ENCODE measurements at regions not wholly inside any gene's neighbourhood (a gene's known extent, or its start where the extent isn't known, plus 50 kb on each side); places are given as distances from the start of the nearest gene placed in this dataset.
"Not testable (repeated sequence)": the region's sequence is repeated elsewhere in the genome, so short reads cannot be mapped to it uniquely, and the experiment has no call there.

DNA sequence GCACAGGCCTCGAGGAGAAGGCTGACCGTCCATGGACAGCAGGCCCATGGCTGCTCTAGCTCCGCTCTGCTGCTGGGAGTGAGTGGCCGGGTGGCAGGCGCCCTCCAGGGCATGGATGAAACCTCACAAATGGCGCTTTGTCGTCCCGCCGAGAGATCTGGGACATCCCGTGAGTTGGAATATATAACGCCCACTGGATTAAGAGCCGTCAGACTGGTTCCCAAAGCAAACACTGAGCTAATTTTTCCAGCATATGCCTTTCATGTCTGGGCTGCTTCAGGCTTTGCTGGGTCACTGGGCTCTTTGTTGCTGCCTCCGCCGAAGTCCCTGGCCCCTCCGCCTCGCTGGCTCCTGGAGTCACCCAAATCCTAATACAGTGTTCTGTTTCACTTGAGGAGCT is 266.3 kb downstream of the FOXL1 start:
- DNase-seq: no peak

DNA sequence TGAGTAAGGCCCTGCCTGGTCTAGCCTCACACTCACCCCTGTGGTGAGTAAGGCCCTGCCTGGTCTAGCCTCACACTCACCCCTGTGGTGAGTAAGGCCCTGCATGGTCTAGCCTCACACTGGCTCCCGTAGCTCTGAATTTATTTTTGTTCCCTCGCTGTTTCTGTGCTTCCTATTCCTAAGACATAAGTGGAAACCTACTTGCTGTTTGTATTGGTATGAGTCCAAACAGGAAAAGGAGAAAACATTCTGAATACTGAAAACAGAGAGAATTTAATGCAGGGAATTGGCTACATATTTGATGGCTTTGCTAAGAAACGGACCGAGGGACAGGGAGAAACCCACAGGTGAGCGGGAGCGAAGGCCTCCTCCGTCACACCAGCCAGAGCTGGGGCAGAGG is 267.8 kb downstream of the FOXL1 start:
- DNase-seq: no peak

DNA sequence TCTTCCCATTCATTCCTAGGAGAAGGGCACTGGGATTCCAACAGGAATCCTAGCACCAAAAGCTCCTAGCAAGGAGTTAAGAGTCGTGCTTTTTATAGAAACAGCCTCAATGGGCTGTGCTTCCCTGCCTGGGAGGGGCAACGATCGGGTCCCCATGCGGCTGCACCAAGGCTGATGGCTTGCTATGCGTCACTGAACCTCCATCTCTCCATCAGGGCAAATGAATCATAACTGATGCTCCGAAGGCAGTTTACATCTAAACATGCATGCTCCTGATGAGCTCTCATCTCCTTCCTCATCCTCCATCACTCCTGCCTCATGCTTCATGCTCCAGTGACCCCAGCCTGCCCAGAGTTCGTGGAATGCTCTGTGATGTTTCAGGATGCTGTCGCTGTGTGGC is 270.5 kb downstream of the FOXL1 start:
- DNase-seq: no peak

DNA sequence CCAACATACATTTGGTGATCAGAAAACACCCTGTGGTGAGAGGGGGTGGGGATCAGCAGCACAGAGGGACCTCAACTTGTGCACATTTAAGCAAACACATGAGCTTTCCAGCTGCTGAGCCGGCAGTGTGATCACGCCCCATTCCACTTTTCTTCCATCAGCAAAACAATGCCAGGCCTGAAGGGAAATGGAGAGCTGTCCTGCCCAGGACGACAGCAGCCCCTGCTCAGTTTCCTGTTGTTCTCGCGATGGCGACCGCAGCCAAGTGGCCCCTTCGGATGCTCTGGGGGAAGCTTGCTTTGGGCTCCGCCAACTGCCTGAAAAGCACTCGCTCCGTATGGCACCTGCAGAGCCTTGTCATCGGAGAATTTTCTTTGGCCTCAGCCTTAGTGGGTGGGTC is 272.3 kb downstream of the FOXL1 start:
- DNase-seq: no peak

DNA sequence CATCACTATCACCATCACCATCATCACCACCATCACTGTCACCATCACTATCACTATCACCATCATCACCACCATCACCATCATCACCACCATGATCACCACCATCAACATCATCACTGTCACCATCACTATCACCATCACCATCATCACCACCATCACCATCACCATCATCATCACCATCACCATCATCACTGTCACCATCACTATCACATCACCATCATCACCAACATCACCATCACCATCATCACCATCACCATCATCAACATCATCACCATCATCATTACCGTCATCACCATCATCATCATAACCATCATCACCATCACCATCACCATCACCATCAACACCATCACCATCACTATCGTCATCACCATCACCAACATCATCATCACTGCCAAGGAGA is 273.8 kb downstream of the FOXL1 start:
- no peak for DNase-seq

GRCh38 chr16:86854058-86854621 is 275.8 kb downstream of the FOXL1 start:
- DNase-seq: no peak

DNA sequence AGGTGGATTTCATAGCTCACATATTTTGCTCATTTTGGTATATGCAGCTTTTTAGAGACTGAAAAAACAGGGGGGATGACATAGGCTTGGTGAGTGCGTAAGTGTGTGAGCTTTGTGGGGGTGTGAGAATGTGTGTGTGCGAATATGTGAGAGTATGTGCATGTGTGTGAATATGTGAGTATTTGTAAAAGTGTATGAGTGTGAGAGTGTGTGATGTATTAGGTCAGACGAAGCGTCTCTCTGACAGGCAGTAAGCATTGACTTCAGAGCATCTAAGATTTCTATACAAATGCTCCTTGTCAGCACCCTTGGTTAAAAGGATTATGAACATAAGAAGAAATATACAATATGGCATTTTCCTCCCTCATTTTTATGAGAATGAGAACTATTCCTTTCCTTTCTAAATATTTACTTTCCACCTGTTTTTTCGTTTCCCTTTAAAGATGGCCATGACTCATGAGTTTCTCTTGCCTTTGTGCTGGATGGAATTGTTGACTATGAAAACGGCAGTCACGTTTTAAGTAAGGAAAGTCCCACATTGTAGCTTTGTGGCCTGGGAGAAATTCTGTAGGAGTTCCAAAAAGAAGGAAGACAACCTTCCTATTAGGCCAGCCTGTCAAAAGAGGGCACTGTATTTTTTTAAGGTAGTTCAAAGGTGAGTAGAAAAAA is 276.4 kb downstream of the FOXL1 start:
- DNase-seq: no peak

DNA sequence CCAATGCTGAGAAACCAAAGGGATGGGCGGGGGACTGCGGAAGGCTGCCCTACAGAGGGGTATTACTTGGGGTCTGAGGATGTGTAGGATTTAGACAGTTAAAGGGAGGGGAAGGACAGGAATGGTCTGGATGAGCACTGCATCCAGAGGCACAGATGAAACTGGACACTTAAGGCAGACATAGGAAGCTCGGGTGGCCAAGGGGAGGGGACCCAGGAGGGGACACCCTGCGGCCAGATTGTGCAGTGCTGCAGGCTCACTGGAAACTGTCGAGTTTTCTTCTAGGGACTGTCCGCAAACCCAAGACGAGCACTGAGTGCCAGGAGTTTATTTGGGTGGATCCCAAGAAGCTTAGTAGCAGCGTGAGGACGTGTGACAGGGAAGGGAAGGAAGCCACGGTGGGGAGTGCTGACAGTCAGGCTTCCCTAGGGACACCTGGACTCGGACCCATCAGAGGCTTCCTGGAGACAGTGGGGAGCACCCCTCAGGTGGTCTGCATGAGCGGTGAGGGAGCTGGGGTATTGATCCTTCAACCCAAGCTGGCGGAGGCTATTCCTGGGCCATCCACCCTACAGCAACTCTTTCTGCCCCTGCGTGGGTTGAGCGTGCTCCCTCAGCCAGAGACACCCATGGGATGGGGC is 278.7 kb downstream of the FOXL1 start:
- no peak for DNase-seq

DNA sequence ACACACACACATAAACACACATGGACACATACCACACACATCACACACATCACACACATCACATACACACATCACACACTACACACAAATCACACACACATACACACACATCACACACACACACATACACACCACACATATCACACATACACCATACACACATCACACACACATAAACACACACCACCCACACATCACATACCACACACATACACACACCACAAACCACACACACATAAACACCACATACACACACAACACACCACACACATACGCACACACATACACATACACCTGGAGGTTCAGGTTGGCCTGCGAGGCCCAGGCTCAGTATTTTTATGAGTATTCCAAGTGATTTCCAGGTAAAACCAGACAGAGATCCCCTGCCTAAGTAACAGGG is 279.5 kb downstream of the FOXL1 start:
- DNase-seq: no peak

DNA sequence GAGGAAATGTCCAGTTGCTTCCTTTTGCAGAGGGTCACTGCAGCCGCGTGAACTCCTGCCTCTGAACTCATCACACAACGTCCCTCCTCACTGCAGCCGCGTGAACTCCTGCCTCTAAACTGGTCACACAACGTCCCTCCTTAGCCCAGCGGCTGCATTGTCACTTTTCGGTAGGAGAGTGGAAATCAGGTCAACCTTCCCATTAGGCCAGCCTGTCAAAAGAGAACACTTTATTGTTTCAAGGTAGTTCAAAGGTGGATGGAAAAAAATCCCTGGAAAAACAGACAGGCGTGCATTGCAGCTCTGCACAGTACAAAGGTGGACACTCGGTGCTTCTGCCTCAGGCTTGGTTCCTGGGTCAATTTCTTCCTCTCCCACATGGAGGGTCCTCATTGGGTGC is 280.2 kb downstream of the FOXL1 start:
- no peak for DNase-seq

- not testable (repeated sequence) for DNase-seq
These were observed 283.0 kb downstream of the FOXL1 start for GRCh38 chr16:86861270-86861858.

- no peak for DNase-seq
These were observed 284.4 kb downstream of the FOXL1 start for GRCh38 chr16:86862595-86863280.

DNA sequence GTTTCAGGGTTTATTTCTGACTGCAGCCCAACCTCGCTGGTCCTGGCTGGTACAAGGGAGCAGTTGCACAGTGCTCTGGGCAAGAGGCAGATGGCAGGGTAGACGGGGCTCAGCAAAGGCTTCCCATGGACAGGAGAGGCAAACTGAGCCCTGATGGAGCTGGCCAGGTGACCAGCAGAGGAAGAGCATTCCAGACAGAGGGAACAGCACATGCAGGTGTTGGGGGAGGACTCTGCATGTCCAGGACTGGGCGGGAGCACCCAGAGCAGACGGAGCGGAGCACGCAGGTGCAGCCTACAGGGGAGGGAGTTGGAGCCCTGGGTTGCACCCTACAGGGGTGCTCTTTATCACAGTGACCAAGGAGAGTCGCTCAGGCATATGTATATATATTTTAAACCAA is 285.3 kb downstream of the FOXL1 start:
- no peak for DNase-seq

DNA sequence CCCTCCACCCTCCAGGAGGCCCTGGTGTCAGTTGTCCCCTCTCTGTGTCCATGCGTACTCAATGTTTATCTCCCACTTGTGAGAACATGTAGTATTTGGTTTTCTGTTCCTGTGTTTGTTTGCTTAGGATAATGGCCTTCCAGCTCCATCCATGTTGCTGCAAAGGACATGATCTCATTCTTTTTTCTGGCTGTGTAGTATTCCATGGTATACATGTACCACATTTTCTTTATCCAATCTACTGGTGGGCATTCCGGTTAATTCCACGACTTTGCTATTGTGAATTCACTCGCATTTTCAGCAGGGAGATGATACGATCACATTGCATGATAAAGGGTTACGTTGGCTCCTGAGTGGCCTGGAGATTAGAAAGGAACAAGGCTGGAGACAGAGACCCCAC is 286.2 kb downstream of the FOXL1 start:
- DNase-seq: no peak

GRCh38 chr16:86865851-86866662 is 287.7 kb downstream of the FOXL1 start:
- no peak for DNase-seq

DNA sequence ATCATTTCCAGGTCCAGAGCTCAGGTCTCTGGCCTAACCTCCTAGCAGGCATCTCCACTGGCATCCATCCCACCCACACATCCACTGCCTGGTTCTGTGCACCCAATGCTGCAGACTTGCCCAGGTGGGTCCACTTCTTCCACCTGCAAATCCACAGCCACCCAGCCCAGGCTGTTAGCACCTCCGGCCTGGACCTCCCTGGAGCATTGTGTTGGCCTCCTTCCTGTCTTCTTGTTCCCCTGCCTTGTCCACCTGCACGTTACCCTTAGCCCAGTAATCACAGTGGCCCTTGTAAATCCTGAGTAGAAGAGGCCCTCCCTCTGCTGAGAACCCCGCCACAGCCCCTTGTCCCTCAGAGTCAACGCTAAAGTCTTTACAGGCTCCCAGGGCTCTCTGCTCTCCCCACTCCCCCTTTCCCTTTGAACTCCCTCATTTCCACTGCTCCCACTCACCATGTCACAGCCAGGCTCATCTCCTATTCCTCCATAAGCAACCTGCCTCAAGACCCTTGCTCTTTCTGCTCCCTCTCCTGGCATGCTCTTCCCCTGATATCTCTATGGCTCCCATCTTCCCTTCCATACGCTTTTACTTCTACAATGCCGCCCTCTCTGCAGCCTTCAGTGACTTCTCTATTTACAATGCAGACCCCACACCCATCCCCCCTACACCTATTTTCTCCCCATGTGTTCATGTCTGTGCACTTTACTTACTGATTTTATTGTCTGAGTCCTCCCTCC is 288.8 kb downstream of the FOXL1 start:
- no peak for DNase-seq

DNA sequence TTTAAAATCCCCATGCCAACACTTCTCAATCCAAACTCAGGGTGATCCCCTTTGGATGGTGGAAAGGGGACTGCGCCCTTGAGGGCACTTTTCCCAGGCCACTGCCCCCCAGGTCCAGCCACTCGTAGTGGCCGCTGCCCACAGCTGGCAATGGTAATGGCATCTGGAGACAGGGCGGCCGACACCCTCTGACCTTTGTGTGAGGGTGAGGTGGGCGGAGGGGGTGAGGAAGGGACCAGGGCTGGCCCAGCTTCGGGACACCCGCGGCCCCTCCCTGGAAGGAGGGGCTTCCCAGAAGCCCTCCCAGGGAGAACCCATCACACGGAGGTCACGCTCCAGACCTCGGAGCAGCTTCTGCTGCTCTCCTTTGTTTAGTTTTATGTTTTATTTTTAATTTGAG is 289.7 kb downstream of the FOXL1 start:
- DNase-seq: no peak

- no peak for DNase-seq
These were observed 290.4 kb downstream of the FOXL1 start for GRCh38 chr16:86868786-86869185.

DNA sequence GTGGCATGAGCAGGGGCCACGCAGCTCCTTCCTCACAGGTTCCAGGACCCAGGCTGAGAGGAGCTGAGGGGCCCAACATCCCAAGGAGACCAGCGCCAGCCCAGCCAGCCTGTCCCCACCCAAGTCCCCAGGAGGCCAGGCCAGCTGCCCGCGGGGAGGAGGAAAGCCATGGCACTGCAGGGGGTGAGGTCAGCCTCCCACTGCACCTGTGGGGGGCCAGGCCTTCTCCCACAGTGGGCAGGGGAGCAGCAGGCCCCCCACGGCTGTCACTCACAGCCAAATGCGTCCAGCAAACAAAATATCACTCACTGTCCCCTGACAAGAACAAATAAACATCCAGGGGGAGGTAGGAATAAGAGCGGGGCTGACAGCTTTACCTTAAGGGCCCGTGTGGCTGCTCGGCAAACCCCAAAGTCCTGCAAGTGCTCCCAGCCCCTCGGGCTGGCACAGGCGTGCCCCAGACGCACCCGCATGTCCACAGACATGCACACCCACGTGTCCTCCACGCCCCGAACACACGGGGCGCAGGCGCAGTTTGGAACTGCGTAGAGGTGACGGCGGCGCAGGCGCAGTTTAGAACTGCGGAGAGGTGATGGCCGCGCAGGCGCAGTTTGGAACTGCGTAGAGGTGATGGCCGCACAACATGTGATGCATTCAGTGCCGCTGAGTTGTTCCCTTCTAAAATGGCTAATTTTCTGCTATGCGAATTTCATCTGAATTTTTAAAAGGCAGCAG is 291.1 kb downstream of the FOXL1 start:
- no peak for DNase-seq

- DNase-seq: no peak
These were observed 292.0 kb downstream of the FOXL1 start for GRCh38 chr16:86870380-86870779.

DNA sequence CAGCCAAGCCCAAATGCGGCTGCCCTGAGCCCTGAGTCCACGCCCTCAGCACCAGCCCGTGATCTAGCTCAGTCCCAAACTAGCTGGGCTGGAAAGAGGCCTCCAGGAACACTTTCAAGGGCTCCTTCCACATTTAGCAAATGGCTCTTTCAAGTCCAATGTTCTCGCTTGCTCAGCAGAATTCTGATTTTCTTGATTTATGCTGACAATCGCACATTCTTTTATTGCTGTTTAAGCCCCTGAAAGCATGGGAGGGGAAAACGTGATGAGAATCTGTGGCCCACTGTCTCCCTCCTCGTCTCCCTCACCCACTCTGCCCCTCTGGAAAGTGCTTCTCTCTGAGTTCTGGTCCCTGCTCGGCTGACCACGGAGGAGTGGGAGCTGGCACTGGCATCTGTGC is 293.8 kb downstream of the FOXL1 start:
- DNase-seq: no peak
